Neuron (in vitro differentiated cells): ENCODE measurements at regions not wholly inside any gene's neighbourhood (a gene's known extent, or its start where the extent isn't known, plus 50 kb on each side); places are given as distances from the start of the nearest gene placed in this dataset.

Experiments used
- H2AFZ ChIP-seq: one replicate; pipeline ENCODE4 v1.6.1; 2013; ENCODE audit warnings: low read depth, mild to moderate bottlenecking, inconsistent platforms, low read length, moderate library complexity
- H3K27me3 ChIP-seq: one replicate; pipeline ENCODE4 v1.6.1; 2013; ENCODE audit warnings: low read length; ENCODE audit not compliant: insufficient read depth
- H3K36me3 ChIP-seq: one replicate; pipeline ENCODE4 v1.6.1; 2013; ENCODE audit warnings: low read length; ENCODE audit not compliant: insufficient read depth
- H3K4me1 ChIP-seq: one replicate; pipeline ENCODE4 v1.6.1; 2013; ENCODE audit warnings: low read length; ENCODE audit not compliant: insufficient read depth
- H3K4me3 ChIP-seq: 2 replicates; pipeline ENCODE4 v1.5.1; 2013; ENCODE audit warnings: mild to moderate bottlenecking, low read length, moderate library complexity
- H3K9me3 ChIP-seq: one replicate; pipeline ENCODE4 v1.6.1; 2013; ENCODE audit warnings: low read length

- Histone ChIP-seq H2AFZ (no peak overlapping the region), H3K4me3 (no peak overlapping the region), H3K4me1 (no peaks in the 10 kb centered on the region), H3K36me3 (no peaks in the 10 kb centered on the region), H3K27me3 (no peaks in the 10 kb centered on the region), H3K9me3 (no peaks in the 10 kb centered on the region)
These were observed 164.7 kb downstream of the LRRC30 start for GRCh38 chr18:7395566-7395965.

GRCh38 chr18:7413906-7414305, 153.2 kb upstream of the PTPRM start:
- H3K36me3 ChIP-seq, result no peaks in the 10 kb centered on the region
- no peaks in the 10 kb centered on the region for H3K27me3 ChIP-seq
- no peak overlapping the region for H3K4me3 ChIP-seq
- no peak overlapping the region for H2AFZ ChIP-seq
- H3K9me3 ChIP-seq, result no peaks in the 10 kb centered on the region
- no peaks in the 10 kb centered on the region for H3K4me1 ChIP-seq

GRCh38 chr18:7414459-7414858, 152.7 kb upstream of the PTPRM start:
- Histone ChIP-seq H3K27me3 (no peaks in the 10 kb centered on the region), H2AFZ (no peak overlapping the region), H3K9me3 (no peaks in the 10 kb centered on the region), H3K4me3 (no peak overlapping the region), H3K36me3 (no peaks in the 10 kb centered on the region), H3K4me1 (no peaks in the 10 kb centered on the region)

- Histone ChIP-seq H3K4me1 (no peaks in the 10 kb centered on the region), H3K36me3 (no peaks in the 10 kb centered on the region), H3K4me3 (no peak overlapping the region), H3K9me3 (no peaks in the 10 kb centered on the region), H3K27me3 (no peaks in the 10 kb centered on the region), H2AFZ (no peak overlapping the region)
These were observed 151.8 kb upstream of the PTPRM start for GRCh38 chr18:7415081-7415894.

GRCh38 chr18:7417727-7418126, 149.4 kb upstream of the PTPRM start:
- H3K27me3 ChIP-seq, result no peaks in the 10 kb centered on the region
- H3K4me3 ChIP-seq, result no peak overlapping the region
- no peaks in the 10 kb centered on the region for H3K4me1 ChIP-seq
- no peak overlapping the region for H2AFZ ChIP-seq
- H3K36me3 ChIP-seq, result no peaks in the 10 kb centered on the region
- H3K9me3 ChIP-seq, result no peaks in the 10 kb centered on the region

- H3K4me3 ChIP-seq, result no peak overlapping the region
- H3K36me3 ChIP-seq, result no peaks in the 10 kb centered on the region
- no peak overlapping the region for H2AFZ ChIP-seq
- no peaks in the 10 kb centered on the region for H3K27me3 ChIP-seq
- H3K9me3 ChIP-seq, result no peaks in the 10 kb centered on the region
- no peaks in the 10 kb centered on the region for H3K4me1 ChIP-seq
These were observed 137.3 kb upstream of the PTPRM start for GRCh38 chr18:7429831-7430230.

GRCh38 chr18:7436166-7436565, 130.9 kb upstream of the PTPRM start:
- H3K4me1 ChIP-seq, result no peaks in the 10 kb centered on the region
- H3K27me3 ChIP-seq, result no peaks in the 10 kb centered on the region
- H2AFZ ChIP-seq, result no peak overlapping the region
- no peaks in the 10 kb centered on the region for H3K9me3 ChIP-seq
- H3K36me3 ChIP-seq, result no peaks in the 10 kb centered on the region
- no peak overlapping the region for H3K4me3 ChIP-seq

GRCh38 chr18:7437870-7438269, 129.2 kb upstream of the PTPRM start:
- no peak overlapping the region for H2AFZ ChIP-seq
- no peaks in the 10 kb centered on the region for H3K9me3 ChIP-seq
- H3K4me3 ChIP-seq, result no peak overlapping the region
- H3K27me3 ChIP-seq, result no peaks in the 10 kb centered on the region
- no peaks in the 10 kb centered on the region for H3K36me3 ChIP-seq
- no peaks in the 10 kb centered on the region for H3K4me1 ChIP-seq

GRCh38 chr18:7438646-7439045, 128.5 kb upstream of the PTPRM start:
- Histone ChIP-seq H3K9me3 (no peaks in the 10 kb centered on the region), H3K36me3 (no peaks in the 10 kb centered on the region), H3K27me3 (no peaks in the 10 kb centered on the region), H3K4me3 (no peak overlapping the region), H3K4me1 (no peaks in the 10 kb centered on the region), H2AFZ (no peak overlapping the region)

- no peaks in the 10 kb centered on the region for H3K9me3 ChIP-seq
- no peak overlapping the region for H2AFZ ChIP-seq
- no peak overlapping the region for H3K4me3 ChIP-seq
- H3K27me3 ChIP-seq, result no peaks in the 10 kb centered on the region
- H3K36me3 ChIP-seq, result no peaks in the 10 kb centered on the region
- no peaks in the 10 kb centered on the region for H3K4me1 ChIP-seq
These were observed 119.6 kb upstream of the PTPRM start for GRCh38 chr18:7447318-7448028.

- H3K4me1 ChIP-seq, result no peaks in the 10 kb centered on the region
- H3K9me3 ChIP-seq, result no peaks in the 10 kb centered on the region
- no peak overlapping the region for H2AFZ ChIP-seq
- no peak overlapping the region for H3K4me3 ChIP-seq
- H3K27me3 ChIP-seq, result no peaks in the 10 kb centered on the region
- no peaks in the 10 kb centered on the region for H3K36me3 ChIP-seq
These were observed 114.8 kb upstream of the PTPRM start for GRCh38 chr18:7452331-7452730.

GRCh38 chr18:7454429-7454828, 112.7 kb upstream of the PTPRM start:
- no peak overlapping the region for H2AFZ ChIP-seq
- H3K36me3 ChIP-seq, result no peaks in the 10 kb centered on the region
- H3K4me3 ChIP-seq, result no peak overlapping the region
- no peaks in the 10 kb centered on the region for H3K4me1 ChIP-seq
- no peaks in the 10 kb centered on the region for H3K9me3 ChIP-seq
- no peaks in the 10 kb centered on the region for H3K27me3 ChIP-seq

- H3K4me3 ChIP-seq, result no peak overlapping the region
- H3K27me3 ChIP-seq, result no peaks in the 10 kb centered on the region
- no peaks in the 10 kb centered on the region for H3K36me3 ChIP-seq
- no peak overlapping the region for H2AFZ ChIP-seq
- no peaks in the 10 kb centered on the region for H3K9me3 ChIP-seq
- no peaks in the 10 kb centered on the region for H3K4me1 ChIP-seq
These were observed 110.7 kb upstream of the PTPRM start for GRCh38 chr18:7456376-7456775.
